Stomach (tissue), 8 donors: ENCODE measurements at regions not wholly inside any gene's neighbourhood (a gene's known extent, or its start where the extent isn't known, plus 50 kb on each side); places are given as distances from the start of the nearest gene placed in this dataset.
A peak's percentile ranks its signal among the peaks of the same experiment; 100 is the strongest.

Experiments
- DNase-seq, 2 donors: peaks; one replicate each; pipeline versions ENCODE4 v3.0.0 to v3.0.0-alpha.2; 2013 to 2019
- H3K27ac ChIP-seq, 5 donors: fragments of 200-600 bp in 4 of 5; sonication (generic) in 4 of 5; one replicate each; pipeline ENCODE4 v1.5.1; 2013 to 2019; ENCODE audit warnings: mild to moderate bottlenecking in 1 of 5, moderate library complexity in 1 of 5
- H3K27me3 ChIP-seq, 3 donors: fragments of 200-600 bp; sonication (generic); one replicate each; pipeline ENCODE4 v1.5.1; 2017 to 2019; ENCODE audit warnings: mixed run types in 1 of 3
- H3K36me3 ChIP-seq, 4 donors: fragments of 200-600 bp; sonication (generic); 1 replicate in 3 of 4; 2 replicates in 1 of 4; pipeline ENCODE4 v1.5.1; 2016 to 2019
- H3K4me1 ChIP-seq, 4 donors: fragments of 200-600 bp; sonication (generic); one replicate each; pipeline ENCODE4 v1.5.1; 2016 to 2019
- H3K4me3 ChIP-seq, 4 donors: fragments of 200-600 bp; sonication (generic) in 3 of 4; one replicate each; pipeline ENCODE4 v1.5.1; 2016 to 2019; ENCODE audit warnings: mild to moderate bottlenecking in 1 of 4
- H3K9me3 ChIP-seq, 4 donors: fragments of 200-600 bp; sonication (generic); one replicate each; pipeline ENCODE4 v1.5.1; 2016 to 2019
- EP300 ChIP-seq: sonication (generic); formaldehyde crosslinking; IDR thresholded peaks from one replicate; pipeline ENCODE4 v1.6.1; 2017; ENCODE audit warnings: antibody characterized with exemption
- POLR2A ChIP-seq, 4 donors: fragments of 450-650 bp; IDR thresholded peaks; one replicate each; pipeline ENCODE4 v1.6.1; 2016; ENCODE audit warnings: antibody characterized with exemption in 4 of 4, control low read depth in 2 of 4, mild to moderate bottlenecking in 1 of 4, moderate library complexity in 1 of 4
- POLR2AphosphoS5 ChIP-seq, 3 donors: sonication (generic); formaldehyde crosslinking; IDR thresholded peaks; one replicate each; pipeline ENCODE4 v1.6.1; 2016; ENCODE audit warnings: antibody characterized with exemption in 3 of 3
- WGBS, 5 donors: extraction: QIAGEN DNeasy Blood & Tissue Kit in 3 of 5; methylation state at CpG; one replicate each; pipeline versions ENCODE4 v1.1.5 to v1.1.7; 2013 to 2018; 5-methylcytosine and 5-hydroxymethylcytosine counted together
- intact Hi-C: fragments of 100-400 bp; cut with DNase I; formaldehyde crosslinking; loops from one replicate; pipeline ENCODE4 v1.15.1; 2023; ENCODE audit warnings: low total_unique reads
- TF ChIP-seq, protein P1 (sequence below), 7 experiments: fragments of 450-650 bp in 4 of 7; fragments of 200-600 bp in 3 of 7; sonication (generic) in 3 of 7; IDR thresholded peaks; one replicate each; pipeline ENCODE4 v1.5.1; 2016 to 2019; ENCODE audit warnings: antibody characterized with exemption in 7 of 7, control low read depth in 2 of 7, mild to moderate bottlenecking in 1 of 7
- donor health status: healthy with polysubstance abuse.
- donor health status: Bipolar disorder and iron deficiency.
- donor health status: healthy.

DNA sequence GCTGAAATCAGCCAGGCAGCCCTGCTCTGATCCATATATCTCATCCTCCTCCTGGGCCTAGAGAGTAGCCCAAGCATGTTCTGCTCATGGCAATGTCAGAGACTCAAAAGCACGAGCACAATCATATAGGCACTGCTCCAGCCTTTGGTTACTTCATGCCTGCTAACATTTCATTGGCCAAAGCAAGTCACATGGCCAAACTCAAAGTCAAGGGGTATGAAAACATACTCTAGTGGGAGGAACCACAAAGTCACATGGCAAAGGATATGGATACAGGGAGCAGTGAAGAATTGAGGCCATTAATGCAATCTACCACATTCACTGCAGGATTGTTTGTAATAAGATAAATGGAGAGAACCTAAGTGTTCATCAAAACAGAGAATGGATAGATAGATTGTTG is 87.8 kb upstream of the SPATS2L start:
- Histone ChIP-seq H3K36me3 (no peaks in the 10 kb centered on the region), H3K27me3 (no peaks in the 10 kb centered on the region), H3K27ac (no peak overlapping the region), H3K4me1 (peaks cover 0 to 19% (median 4%) of the 10 kb centered on the region in 4 donors), H3K9me3 (no peaks in the 10 kb centered on the region), H3K4me3 (no peak overlapping the region)
- DNase-seq: no peak
- 81 to 92% (median 87%) methylated on average over 1 of the region's 1 CpG for WGBS, 5 donors
- no peak for TF ChIP-seq POLR2A (IDR thresholded peaks at IDR 0.05)
- TF ChIP-seq POLR2AphosphoS5 (IDR thresholded peaks at IDR 0.05): no peak
- TF ChIP-seq EP300: no peak
- TF ChIP-seq, protein P1, sequence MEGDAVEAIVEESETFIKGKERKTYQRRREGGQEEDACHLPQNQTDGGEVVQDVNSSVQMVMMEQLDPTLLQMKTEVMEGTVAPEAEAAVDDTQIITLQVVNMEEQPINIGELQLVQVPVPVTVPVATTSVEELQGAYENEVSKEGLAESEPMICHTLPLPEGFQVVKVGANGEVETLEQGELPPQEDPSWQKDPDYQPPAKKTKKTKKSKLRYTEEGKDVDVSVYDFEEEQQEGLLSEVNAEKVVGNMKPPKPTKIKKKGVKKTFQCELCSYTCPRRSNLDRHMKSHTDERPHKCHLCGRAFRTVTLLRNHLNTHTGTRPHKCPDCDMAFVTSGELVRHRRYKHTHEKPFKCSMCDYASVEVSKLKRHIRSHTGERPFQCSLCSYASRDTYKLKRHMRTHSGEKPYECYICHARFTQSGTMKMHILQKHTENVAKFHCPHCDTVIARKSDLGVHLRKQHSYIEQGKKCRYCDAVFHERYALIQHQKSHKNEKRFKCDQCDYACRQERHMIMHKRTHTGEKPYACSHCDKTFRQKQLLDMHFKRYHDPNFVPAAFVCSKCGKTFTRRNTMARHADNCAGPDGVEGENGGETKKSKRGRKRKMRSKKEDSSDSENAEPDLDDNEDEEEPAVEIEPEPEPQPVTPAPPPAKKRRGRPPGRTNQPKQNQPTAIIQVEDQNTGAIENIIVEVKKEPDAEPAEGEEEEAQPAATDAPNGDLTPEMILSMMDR (IDR thresholded peaks at IDR 0.05): no peak
- intact Hi-C loops: no loop called here

DNA sequence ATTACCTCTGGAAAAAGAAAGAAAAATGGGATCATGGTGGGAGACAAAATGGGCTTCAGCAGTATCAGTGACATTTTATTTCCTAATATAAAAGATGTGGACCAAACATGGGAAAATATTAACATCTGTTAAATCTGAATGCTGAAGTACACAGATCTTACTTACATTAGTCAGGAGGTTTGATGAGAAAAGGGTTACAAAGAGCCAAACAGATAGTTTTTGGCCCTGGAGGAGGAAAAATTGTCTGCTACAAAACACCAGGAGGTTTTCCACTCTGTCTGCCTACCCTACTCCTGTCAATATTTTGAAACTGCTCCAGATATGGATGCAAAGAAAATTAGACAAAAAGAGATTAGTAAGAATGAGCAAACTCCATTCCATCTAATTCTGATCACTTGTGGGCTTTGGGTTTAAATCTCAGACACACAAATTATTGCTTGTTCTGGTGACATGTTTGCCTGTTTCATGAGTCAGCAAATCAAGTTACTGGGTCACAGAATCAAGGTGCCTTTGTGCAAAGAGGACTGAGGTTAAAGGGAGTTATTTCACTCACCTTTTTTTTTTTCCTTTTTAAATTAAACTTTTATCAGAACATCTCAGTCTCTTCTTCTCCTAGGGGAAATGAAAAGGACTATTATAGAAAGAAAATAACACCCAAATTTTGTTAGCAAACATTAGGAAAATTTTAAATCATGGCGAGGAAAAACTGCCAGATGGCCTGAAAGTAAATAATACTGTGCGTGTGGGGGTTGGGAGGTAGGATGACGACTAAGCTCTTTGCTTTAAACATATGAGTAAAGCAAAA is 87.0 kb upstream of the SPATS2L start:
- no peaks in the 10 kb centered on the region for H3K36me3 ChIP-seq
- no peaks in the 10 kb centered on the region for H3K9me3 ChIP-seq
- intact Hi-C loops: no loop called here
- no peak overlapping the region for H3K27ac ChIP-seq
- DNase-seq: peak in 1 of 2 donors; percentile 74
- TF ChIP-seq POLR2A (IDR thresholded peaks at IDR 0.05) (no peak), POLR2AphosphoS5 (IDR thresholded peaks at IDR 0.05) (no peak), EP300 (no peak)
- H3K27me3 ChIP-seq: no peaks in the 10 kb centered on the region
- H3K4me3 ChIP-seq: no peak overlapping the region
- WGBS, 5 donors: 36 to 55% (median 44%) methylated on average over 3 of the region's 3 CpGs
- H3K4me1 ChIP-seq: peaks cover 0 to 19% (median 4%) of the 10 kb centered on the region in 4 donors

DNA sequence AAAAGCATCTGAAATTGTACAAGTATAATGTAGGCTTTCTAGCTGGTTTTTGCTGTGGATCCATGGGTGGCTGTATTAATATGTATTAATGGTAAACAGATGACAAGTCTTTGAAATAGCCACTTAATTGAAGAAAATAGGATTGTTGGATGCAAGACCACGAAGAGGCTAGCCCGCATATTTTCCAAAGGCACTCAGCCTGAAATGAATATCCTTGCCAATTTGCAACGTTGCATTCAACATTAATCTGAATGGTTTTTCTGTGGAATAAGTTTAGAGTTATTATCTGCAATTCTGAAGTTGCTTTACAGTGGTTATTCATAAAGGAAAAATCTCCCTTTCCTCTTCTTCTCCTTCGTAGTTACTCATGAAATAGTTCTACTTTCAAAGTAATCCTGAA is 86.2 kb upstream of the SPATS2L start:
- 62 to 76% (median 69%) methylated on average over 4 of the region's 4 CpGs for WGBS, 5 donors
- Histone ChIP-seq H3K27me3 (no peaks in the 10 kb centered on the region), H3K36me3 (no peaks in the 10 kb centered on the region), H3K9me3 (no peaks in the 10 kb centered on the region), H3K4me3 (no peak overlapping the region), H3K4me1 (peaks cover 0 to 19% (median 4%) of the 10 kb centered on the region in 4 donors), H3K27ac (no peak overlapping the region)
- DNase-seq: peak in 1 of 2 donors; percentile 50
- intact Hi-C loops: no loop called here
- no peak for TF ChIP-seq EP300
- no peak for TF ChIP-seq POLR2A (IDR thresholded peaks at IDR 0.05)
- TF ChIP-seq POLR2AphosphoS5 (IDR thresholded peaks at IDR 0.05): no peak
- TF ChIP-seq, protein P1 (IDR thresholded peaks at IDR 0.05): no peak

DNA sequence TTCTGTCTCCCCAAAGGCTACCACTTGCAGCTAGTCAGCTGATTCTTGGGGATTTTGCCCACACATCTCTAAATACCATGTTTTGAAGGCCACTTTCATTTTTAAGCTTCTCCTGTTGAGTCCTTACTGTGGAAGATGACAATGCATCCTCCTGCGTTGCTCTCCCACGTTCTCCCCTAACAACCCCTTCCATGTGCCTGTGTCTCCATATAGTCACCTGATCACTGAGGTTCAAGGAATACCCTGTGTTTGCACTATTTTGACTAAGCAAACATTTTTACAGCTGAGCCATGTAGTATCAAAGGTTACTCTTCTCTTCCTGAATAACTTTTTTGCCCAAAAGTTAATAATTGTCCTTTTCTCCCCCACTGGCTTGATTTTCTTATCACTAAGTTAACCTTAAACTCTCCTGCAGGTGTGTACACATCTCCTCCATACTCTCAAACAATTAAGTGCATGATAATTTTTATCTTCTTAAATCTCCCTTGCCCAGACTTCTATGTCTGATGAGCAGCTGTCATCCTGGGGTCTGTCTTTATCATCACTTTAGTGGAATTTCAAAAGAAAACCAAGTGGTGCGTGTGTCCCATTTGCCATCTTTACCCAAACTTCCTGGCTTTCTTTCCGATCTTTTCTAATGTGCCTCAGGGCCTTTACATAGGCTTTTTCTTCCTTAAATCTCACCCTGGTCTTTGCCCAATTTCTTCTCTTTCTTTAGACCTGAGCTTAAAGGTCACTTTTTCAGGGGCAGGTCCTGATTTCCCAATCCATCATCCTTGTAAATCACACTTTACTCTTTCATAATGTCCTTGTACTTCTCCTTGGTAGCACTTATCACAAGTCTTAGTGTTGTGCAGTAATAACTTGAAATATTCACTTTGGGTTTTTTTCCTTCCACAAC is 85.2 kb upstream of the SPATS2L start:
- H3K27ac ChIP-seq: no peak overlapping the region
- 47 to 68% (median 57%) methylated on average over 4 of the region's 4 CpGs for WGBS, 5 donors
- intact Hi-C loops: no loop called here
- TF ChIP-seq EP300 (no peak), POLR2AphosphoS5 (IDR thresholded peaks at IDR 0.05) (no peak), POLR2A (IDR thresholded peaks at IDR 0.05) (no peak)
- TF ChIP-seq, protein P1 (IDR thresholded peaks at IDR 0.05): no peak
- H3K9me3 ChIP-seq: no peaks in the 10 kb centered on the region
- peaks cover 0 to 19% (median 4%) of the 10 kb centered on the region in 4 donors for H3K4me1 ChIP-seq
- H3K27me3 ChIP-seq: no peaks in the 10 kb centered on the region
- peak in 1 of 2 donors; percentile 70 for DNase-seq
- H3K36me3 ChIP-seq: no peaks in the 10 kb centered on the region
- H3K4me3 ChIP-seq: no peak overlapping the region
